PC-9 (cell line): ENCODE measurements at regions not wholly inside any gene's neighbourhood (a gene's known extent, or its start where the extent isn't known, plus 50 kb on each side); places are given as distances from the start of the nearest gene placed in this dataset.
A peak's percentile ranks its signal among the peaks of the same experiment; 100 is the strongest.

Experiments
- BruUV-seq: library from RNA; stranded (reverse); fragments of 400-500 nt; replicated peaks from 2 replicates; lab custom pipeline; 2021; lab: Mats Ljungman, UMichigan
- CTCF ChIA-PET: fragments of 300-600 bp; sonication (Branson Sonifier 250); formaldehyde crosslinking; loops from one replicate; lab custom pipeline; 2022; ENCODE audit warnings: antibody characterized with exemption; lab: Charles Lee
- POLR2A ChIA-PET: fragments of 300-600 bp; sonication (Branson Sonifier 250); formaldehyde crosslinking; loops from one replicate; lab custom pipeline; 2022; ENCODE audit warnings: antibody characterized with exemption; ENCODE audit not compliant: unreplicated experiment; lab: Charles Lee
- DNase-seq, 2 experiments: peaks; one replicate each; pipeline versions ENCODE4 v3.0.0 to v3.0.0-alpha.2; 2015 to 2022; ENCODE audit warnings: mixed read lengths in 1 of 2
- H2AFZ ChIP-seq: fragments of 200-600 bp; sonication (generic); 2 replicates; pipeline ENCODE4 v1.8.1; 2017; ENCODE audit warnings: antibody characterized with exemption
- H3F3A ChIP-seq: fragments of 200-600 bp; sonication (generic); 2 replicates; pipeline ENCODE4 v1.8.1; 2017; ENCODE audit warnings: antibody characterized with exemption, mild to moderate bottlenecking, low read depth; ENCODE audit not compliant: insufficient read depth
- H3K27ac ChIP-seq: fragments of 200-600 bp; sonication (generic); 2 replicates; pipeline ENCODE4 v1.6.1; 2016; ENCODE audit warnings: mixed run types
- H3K27me3 ChIP-seq: fragments of 200-600 bp; sonication (generic); 2 replicates; pipeline ENCODE4 v1.6.1; 2016; ENCODE audit warnings: low read depth, mixed run types; ENCODE audit not compliant: insufficient read depth
- H3K36me3 ChIP-seq: fragments of 200-600 bp; sonication (generic); 2 replicates; pipeline ENCODE4 v1.6.1; 2016; ENCODE audit warnings: low read depth, mixed run types
- H3K4me1 ChIP-seq: fragments of 200-600 bp; sonication (generic); replicated peaks from 2 replicates; pipeline ENCODE4 v1.6.1; 2016; ENCODE audit warnings: mixed run types; ENCODE audit not compliant: insufficient read depth
- H3K4me2 ChIP-seq: fragments of 200-600 bp; sonication (generic); 2 replicates; pipeline ENCODE4 v1.6.1; 2017; ENCODE audit warnings: mixed run types
- H3K4me3 ChIP-seq: fragments of 200-600 bp; sonication (generic); 2 replicates; pipeline ENCODE4 v1.6.1; 2016; ENCODE audit warnings: mixed run types
- H3K79me2 ChIP-seq: fragments of 200-600 bp; sonication (generic); 2 replicates; pipeline ENCODE4 v1.6.1; 2017; ENCODE audit warnings: low read depth, mixed run types
- H3K9me2 ChIP-seq: fragments of 200-600 bp; sonication (generic); 2 replicates; pipeline ENCODE4 v1.8.1; 2017; ENCODE audit warnings: mild to moderate bottlenecking; ENCODE audit not compliant: insufficient read depth
- H3K9me3 ChIP-seq: fragments of 200-600 bp; sonication (generic); 2 replicates; pipeline ENCODE4 v1.8.1; 2016; ENCODE audit warnings: low read depth; ENCODE audit not compliant: insufficient read depth
- H4K20me1 ChIP-seq: fragments of 200-600 bp; sonication (generic); 2 replicates; pipeline ENCODE4 v1.8.1; 2017; ENCODE audit not compliant: insufficient read depth
- CTCF ChIP-seq: fragments of 200-600 bp; sonication (generic); conservative IDR thresholded peaks from 2 replicates; pipeline ENCODE4 v1.6.1; 2017; ENCODE audit warnings: mixed run types, antibody characterized with exemption, mild to moderate bottlenecking, moderate library complexity
- EZH2 ChIP-seq: fragments of 200-600 bp; sonication (generic); IDR thresholded peaks from 2 replicates; pipeline ENCODE4 v1.8.0; 2017; ENCODE audit warnings: antibody characterized with exemption, low read depth
- intact Hi-C: fragments of 100-400 bp; cut with micrococcal nuclease; formaldehyde crosslinking; loops from one replicate; pipeline ENCODE4 v1.10.0; 2022; ENCODE audit not compliant: unreplicated experiment

- Histone ChIP-seq H3K79me2 (no peaks in the 10 kb centered on the region), H2AFZ (no peak overlapping the region), H3K27ac (no peak overlapping the region), H3K4me2 (no peak overlapping the region), H3K4me1 (no peaks in the 10 kb centered on the region), H3K4me3 (no peak overlapping the region), H3K9me3 (no peaks in the 10 kb centered on the region), H3K9me2 (no peaks in the 10 kb centered on the region), H4K20me1 (no peaks in the 10 kb centered on the region), H3F3A (no peaks in the 10 kb centered on the region), H3K36me3 (no peaks in the 10 kb centered on the region), H3K27me3 (peaks cover 30% of the 10 kb centered on the region)
- DNase-seq, result peak in 1 of 2 experiments; percentile 23
- intact Hi-C loops, result no loop called here
- CTCF ChIA-PET, result interaction anchor here (0.5 to 0.8 kb wide), 2 partner anchors 18 to 397 kb away, joined by 3 to 5 read pairs; no protein-coding TSS in a partner anchor
- POLR2A ChIA-PET, result interaction anchor here (0.7 kb wide), 1 partner anchor 132 kb away, joined by 4 read pairs; no protein-coding TSS in a partner anchor
- BruUV-seq, result no TSS peak
- TF ChIP-seq EZH2, result no peak
- no peak for TF ChIP-seq CTCF
Measured at GRCh38 chr13:26964278-26965250, 204.0 kb upstream of the GPR12 start.

- no peaks in the 10 kb centered on the region for H3K9me3 ChIP-seq
- no peak overlapping the region for H3K4me3 ChIP-seq
- H2AFZ ChIP-seq, result no peak overlapping the region
- no peak overlapping the region for H3K4me2 ChIP-seq
- no peak overlapping the region for H3K27ac ChIP-seq
- no peaks in the 10 kb centered on the region for H3F3A ChIP-seq
- peaks cover 36% of the 10 kb centered on the region for H3K27me3 ChIP-seq
- POLR2A ChIA-PET, result no interaction called here
- no peaks in the 10 kb centered on the region for H3K9me2 ChIP-seq
- BruUV-seq, result no TSS peak
- no peaks in the 10 kb centered on the region for H3K4me1 ChIP-seq
- no peak for DNase-seq
- no peaks in the 10 kb centered on the region for H3K79me2 ChIP-seq
- no peaks in the 10 kb centered on the region for H3K36me3 ChIP-seq
- H4K20me1 ChIP-seq, result no peaks in the 10 kb centered on the region
- intact Hi-C loops, result no loop called here
- CTCF ChIA-PET, result no interaction called here
- TF ChIP-seq EZH2 (no peak), CTCF (no peak)
Measured at GRCh38 chr13:26962671-26963070, 202.1 kb upstream of the GPR12 start.

GRCh38 chr13:26961890-26962615, 201.5 kb upstream of the GPR12 start:
- Histone ChIP-seq H3F3A (no peaks in the 10 kb centered on the region), H3K9me2 (no peaks in the 10 kb centered on the region), H3K27ac (no peak overlapping the region), H3K4me1 (peaks cover 2% of the 10 kb centered on the region; the same call in 1 of the 2 replicates), H3K9me3 (no peaks in the 10 kb centered on the region), H3K79me2 (no peaks in the 10 kb centered on the region), H2AFZ (no peak overlapping the region), H3K36me3 (no peaks in the 10 kb centered on the region), H4K20me1 (no peaks in the 10 kb centered on the region), H3K4me3 (no peak overlapping the region), H3K4me2 (no peak overlapping the region), H3K27me3 (peaks cover 30% of the 10 kb centered on the region)
- TF ChIP-seq CTCF (no peak), EZH2 (no peak)
- ChIA-PET CTCF (no interaction called here), POLR2A (no interaction called here)
- no peak for DNase-seq
- BruUV-seq, result no TSS peak
- intact Hi-C loops, result no loop called here
